OCI-LY3 (cell line): ENCODE measurements at regions not wholly inside any gene's neighbourhood (a gene's known extent, or its start where the extent isn't known, plus 50 kb on each side); places are given as distances from the start of the nearest gene placed in this dataset.

Experiments used
- EZH2phosphoT487 ChIP-seq: fragments of 200-600 bp; shearing (Covaris generic); IDR thresholded peaks from 2 replicates; pipeline ENCODE4 v1.6.1; 2018; ENCODE audit warnings: antibody characterized with exemption, mixed run types, low read depth
- TF ChIP-seq, protein P1 (sequence below): fragments of 200-600, 300-600 bp; sonication (generic); IDR thresholded peaks from 2 replicates; pipeline ENCODE4 v1.5.1; 2014; ENCODE audit warnings: antibody characterized with exemption, low read length, low read depth

DNA sequence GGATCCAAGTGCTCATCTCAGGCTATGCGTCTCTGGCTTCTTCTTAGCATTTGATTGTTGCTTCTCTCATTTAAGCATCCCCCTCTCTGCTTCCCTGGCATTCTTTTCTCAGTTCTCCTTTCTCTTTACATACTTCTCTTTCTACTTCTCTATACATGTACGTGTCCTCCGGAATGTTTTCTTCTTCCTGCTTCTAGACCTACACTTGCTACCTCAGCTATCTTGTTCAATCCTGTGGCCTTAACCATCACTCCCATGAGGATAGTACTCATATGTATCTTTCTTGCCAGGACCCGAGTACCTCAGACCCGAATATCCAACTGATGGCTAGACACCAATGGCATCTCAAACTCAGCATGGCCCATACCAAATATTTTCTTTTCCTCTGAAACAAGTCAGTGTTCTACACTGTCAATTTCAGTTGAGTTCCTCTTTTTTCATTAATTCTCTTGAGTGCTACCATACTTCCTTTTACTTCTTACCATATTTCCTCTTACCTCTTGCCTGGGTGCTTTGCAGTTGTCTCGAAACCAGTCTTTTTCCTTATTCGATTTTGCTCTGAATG lies 115.1 kb upstream of the SLC38A2 start:
- TF ChIP-seq, protein P1, sequence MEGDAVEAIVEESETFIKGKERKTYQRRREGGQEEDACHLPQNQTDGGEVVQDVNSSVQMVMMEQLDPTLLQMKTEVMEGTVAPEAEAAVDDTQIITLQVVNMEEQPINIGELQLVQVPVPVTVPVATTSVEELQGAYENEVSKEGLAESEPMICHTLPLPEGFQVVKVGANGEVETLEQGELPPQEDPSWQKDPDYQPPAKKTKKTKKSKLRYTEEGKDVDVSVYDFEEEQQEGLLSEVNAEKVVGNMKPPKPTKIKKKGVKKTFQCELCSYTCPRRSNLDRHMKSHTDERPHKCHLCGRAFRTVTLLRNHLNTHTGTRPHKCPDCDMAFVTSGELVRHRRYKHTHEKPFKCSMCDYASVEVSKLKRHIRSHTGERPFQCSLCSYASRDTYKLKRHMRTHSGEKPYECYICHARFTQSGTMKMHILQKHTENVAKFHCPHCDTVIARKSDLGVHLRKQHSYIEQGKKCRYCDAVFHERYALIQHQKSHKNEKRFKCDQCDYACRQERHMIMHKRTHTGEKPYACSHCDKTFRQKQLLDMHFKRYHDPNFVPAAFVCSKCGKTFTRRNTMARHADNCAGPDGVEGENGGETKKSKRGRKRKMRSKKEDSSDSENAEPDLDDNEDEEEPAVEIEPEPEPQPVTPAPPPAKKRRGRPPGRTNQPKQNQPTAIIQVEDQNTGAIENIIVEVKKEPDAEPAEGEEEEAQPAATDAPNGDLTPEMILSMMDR = no peak
- no peak for TF ChIP-seq EZH2phosphoT487
